HG03103 (cell line): ENCODE measurements at regions not wholly inside any gene's neighbourhood (a gene's known extent, or its start where the extent isn't known, plus 50 kb on each side); places are given as distances from the start of the nearest gene placed in this dataset.
"Not testable (repeated sequence)": the region's sequence is repeated elsewhere in the genome, so short reads cannot be mapped to it uniquely, and the experiment has no call there.

ENCODE experiments used
- ATAC-seq: cut with Tn5 transposase; IDR thresholded peaks from one replicate; pipeline ENCODE4 v1.9.1; 2021; ENCODE audit warnings: low read depth; ENCODE audit not compliant: unreplicated experiment

- ATAC-seq = not testable (repeated sequence)
Measured at GRCh38 chr5:177863822-177864446, 81.2 kb upstream of the FAM153A start.

- not testable (repeated sequence) for ATAC-seq
Measured at GRCh38 chr5:177857642-177858200, 75.0 kb upstream of the FAM153A start.

- ATAC-seq = not testable (repeated sequence)
Measured at GRCh38 chr5:177856474-177856873, 73.8 kb upstream of the FAM153A start.

GRCh38 chr5:177847914-177848313, 65.2 kb upstream of the FAM153A start:
- ATAC-seq = not testable (repeated sequence)

GRCh38 chr5:177846598-177846997, 63.9 kb upstream of the FAM153A start:
- ATAC-seq = not testable (repeated sequence)

GRCh38 chr5:177845906-177846305, 63.2 kb upstream of the FAM153A start:
- not testable (repeated sequence) for ATAC-seq

GRCh38 chr5:177836191-177836590, 53.5 kb upstream of the FAM153A start:
- ATAC-seq = not testable (repeated sequence)
